HepG2 (cell line): ENCODE measurements at regions not wholly inside any gene's neighbourhood (a gene's known extent, or its start where the extent isn't known, plus 50 kb on each side); places are given as distances from the start of the nearest gene placed in this dataset.

Source experiments
- ATAC-seq: fragments of 200-7000 bp; cut with Tn5 transposase; 3 replicates; pipeline ENCODE4 v1.9.1; 2020; ENCODE audit warnings: mild to moderate bottlenecking, moderate library complexity
- BruUV-seq: library from RNA; stranded (reverse); fragments of 400-500 nt; replicated peaks from 2 replicates; lab custom pipeline; 2021; lab: Mats Ljungman, UMichigan
- CTCF ChIA-PET: fragments of 300-600 bp; formaldehyde crosslinking; extraction: SDS; loops from one replicate; lab custom pipeline; 2021; ENCODE audit warnings: low total read pairs, inconsistent platforms, low intra/inter-chr PET ratio; lab: Yijun Ruan, JAX
- POLR2A ChIA-PET: fragments of 350-600 bp; sonication (Branson Sonifier 250); formaldehyde crosslinking; loops from one replicate; lab custom pipeline; 2020; ENCODE audit warnings: antibody characterized with exemption, inconsistent platforms; lab: Yijun Ruan, JAX
- DNase-seq: peaks from one replicate; pipeline ENCODE4 v3.0.0-alpha.2; 2015; ENCODE audit warnings: low spot score
- FAIRE-seq: peaks from 3 replicates; lab custom pipeline; 2011; peaks lifted over from hg19 to GRCh38; lab: Jason Lieb, UNC
- H2AFZ ChIP-seq: one replicate; pipeline ENCODE4 v1.6.1; 2011; ENCODE audit warnings: low read length, inconsistent platforms
- H3K27ac ChIP-seq: fragments of 300-600 bp; 3 replicates; pipeline ENCODE4 v1.8.0; 2011; ENCODE audit warnings: mixed run types, mild to moderate bottlenecking, mixed read lengths, low read length, inconsistent platforms; ENCODE audit not compliant: insufficient read depth; ENCODE audit errors: extremely low read length
- H3K27me3 ChIP-seq, 2 experiments: fragments of 200-600 bp in 1 of 2; 2 replicates in 1 of 2; 3 replicates in 1 of 2; pipeline versions ENCODE4 v1.6.0 to v1.8.0; 2011; ENCODE audit warnings: low read length in 2 of 2, mild to moderate bottlenecking in 2 of 2, moderate library complexity in 2 of 2, inconsistent platforms in 1 of 2; ENCODE audit not compliant: insufficient read depth in 2 of 2, control insufficient read depth in 1 of 2
- H3K36me3 ChIP-seq, 2 experiments: fragments of 200-600 bp in 1 of 2; replicated peaks in 1 of 2; 2 replicates in 1 of 2; 3 replicates in 1 of 2; pipeline versions ENCODE4 v1.5.1 to v1.8.0; 2011; ENCODE audit warnings: low read length in 2 of 2, inconsistent platforms in 1 of 2; ENCODE audit not compliant: insufficient read depth in 2 of 2, control insufficient read depth in 1 of 2
- H3K4me1 ChIP-seq: 2 replicates; pipeline ENCODE4 v1.5.1; 2012; ENCODE audit warnings: low read length, inconsistent platforms; ENCODE audit not compliant: insufficient read depth
- H3K4me2 ChIP-seq: 2 replicates; pipeline ENCODE4 v1.6.0; 2011; ENCODE audit warnings: low read depth, low read length, inconsistent platforms
- H3K4me3 ChIP-seq, 3 experiments: fragments of 200-600 bp in 1 of 3; sonication (generic), shearing (Covaris generic) in 1 of 3; replicated peaks in 1 of 3; 2 replicates each; pipeline ENCODE4 v1.5.1; 2011 to 2016; ENCODE audit warnings: low read length in 3 of 3, inconsistent platforms in 2 of 3, low read depth in 2 of 3, mild to moderate bottlenecking in 2 of 3, control low read depth in 1 of 3, mixed read lengths in 1 of 3; ENCODE audit not compliant: insufficient read depth in 1 of 3
- H3K79me2 ChIP-seq: one replicate; pipeline ENCODE4 v1.6.1; 2011; ENCODE audit warnings: low read length, inconsistent platforms; ENCODE audit not compliant: insufficient read depth
- H3K9ac ChIP-seq: 2 replicates; pipeline ENCODE4 v1.6.0; 2011; ENCODE audit warnings: mild to moderate bottlenecking, low read depth, low read length, inconsistent platforms; ENCODE audit not compliant: insufficient read depth
- H3K9me3 ChIP-seq: 2 replicates; pipeline ENCODE4 v1.5.1; 2012; ENCODE audit warnings: mild to moderate bottlenecking, low read length
- H4K20me1 ChIP-seq: 2 replicates; pipeline ENCODE4 v1.6.0; 2011; ENCODE audit warnings: inconsistent platforms, mild to moderate bottlenecking, low read length, moderate library complexity; ENCODE audit not compliant: insufficient read depth
- CHCHD3 ChIP-seq: sonication (generic); formaldehyde crosslinking; IDR thresholded peaks from 2 replicates; pipeline ENCODE4 v1.8.0; 2022; ENCODE audit warnings: mild to moderate bottlenecking, missing genetic modification reagents, moderate library complexity
- KDM2A ChIP-seq: sonication (generic); formaldehyde crosslinking; IDR thresholded peaks from 2 replicates; pipeline ENCODE4 v1.4.0; 2020; ENCODE audit warnings: low read depth, missing genetic modification reagents, borderline replicate concordance
- MAFK ChIP-seq, 2 experiments: IDR thresholded peaks in 1 of 2; conservative IDR thresholded peaks in 1 of 2; 2 replicates each; pipeline ENCODE4 v1.6.1; 2011; ENCODE audit warnings: improper control_type of control experiment in 2 of 2, low read length in 2 of 2
- SMAD3 ChIP-seq: sonication (generic); formaldehyde crosslinking; IDR thresholded peaks from 2 replicates; pipeline ENCODE4 v1.4.0; 2020; ENCODE audit warnings: missing genetic modification reagents
- TEAD2 ChIP-seq: sonication (generic); formaldehyde crosslinking; IDR thresholded peaks from 2 replicates; pipeline ENCODE4 v1.9.0; 2021; ENCODE audit warnings: missing genetic modification reagents
- ZFP36 ChIP-seq: fragments of 150-350 bp; IDR thresholded peaks from 2 replicates; pipeline ENCODE4 v1.6.1; 2018; ENCODE audit warnings: borderline replicate concordance, low read length, low read depth; ENCODE audit not compliant: partially characterized antibody
- ZFX ChIP-seq: sonication (generic); formaldehyde crosslinking; IDR thresholded peaks from 2 replicates; pipeline ENCODE4 v1.4.0; 2020; ENCODE audit warnings: mild to moderate bottlenecking, low read depth, missing genetic modification reagents, moderate library complexity
- ZNF160 ChIP-seq: sonication (generic); formaldehyde crosslinking; IDR thresholded peaks from 2 replicates; pipeline ENCODE4 v1.8.0; 2022; ENCODE audit warnings: mild to moderate bottlenecking, inconsistent platforms, missing genetic modification reagents
- ZNF891 ChIP-seq: sonication (generic); formaldehyde crosslinking; IDR thresholded peaks from 2 replicates; pipeline ENCODE4 v1.5.0; 2020; ENCODE audit warnings: mild to moderate bottlenecking, missing genetic modification reagents
- ZSCAN12 ChIP-seq: sonication (generic); formaldehyde crosslinking; IDR thresholded peaks from 2 replicates; pipeline ENCODE4 v1.9.0; 2021; ENCODE audit warnings: mild to moderate bottlenecking, missing genetic modification reagents
- WGBS: methylation state at CpG from one replicate; pipeline ENCODE4 v1.1.6; 2017; ENCODE audit warnings: low lambda C conversion rate; 5-methylcytosine and 5-hydroxymethylcytosine counted together
- in situ Hi-C: cut with HindIII; loops from 2 replicates; pipeline ENCODE4 v1.10.0; 2017; ENCODE audit warnings: low pct_unique_long_range_greater_than_20kb; ENCODE audit not compliant: extremely low pct_ligation_motif_present
- intact Hi-C: fragments of 100-400 bp; cut with micrococcal nuclease; formaldehyde crosslinking; loops from one replicate; pipeline ENCODE4 v1.10.0; 2022; ENCODE audit not compliant: unreplicated experiment

GRCh38 chr6:96685702-96686101 is 122.8 kb downstream of the FHL5 start:
- intact Hi-C loops (no loop called here), in situ Hi-C loops (no loop called here)
- TF ChIP-seq ZSCAN12 (CRISPR knock-in tag) (no peak), CHCHD3 (no peak), ZNF160 (CRISPR knock-in tag) (no peak), TEAD2 (CRISPR knock-in tag) (no peak), ZNF891 (CRISPR knock-in tag) (no peak), ZFX (CRISPR knock-in tag) (no peak), KDM2A (CRISPR knock-in tag) (no peak)
- Histone ChIP-seq H3K4me1 (no peaks in the 10 kb centered on the region), H2AFZ (no peak overlapping the region), H3K79me2 (no peaks in the 10 kb centered on the region), H3K4me2 (no peak overlapping the region), H3K9ac (no peak overlapping the region), H3K4me3 (no peak overlapping the region), H3K36me3 (no peaks in the 10 kb centered on the region), H4K20me1 (no peaks in the 10 kb centered on the region), H3K9me3 (no peaks in the 10 kb centered on the region), H3K27ac (no peak overlapping the region), H3K27me3 (no peaks in the 10 kb centered on the region)
- DNase-seq: no peak
- 0% methylated on average over 1 of the region's 2 CpGs for WGBS
- BruUV-seq: no TSS peak
- ATAC-seq: no peak
- ChIA-PET POLR2A (no interaction called here), CTCF (no interaction called here)
- no peak for FAIRE-seq

DNA sequence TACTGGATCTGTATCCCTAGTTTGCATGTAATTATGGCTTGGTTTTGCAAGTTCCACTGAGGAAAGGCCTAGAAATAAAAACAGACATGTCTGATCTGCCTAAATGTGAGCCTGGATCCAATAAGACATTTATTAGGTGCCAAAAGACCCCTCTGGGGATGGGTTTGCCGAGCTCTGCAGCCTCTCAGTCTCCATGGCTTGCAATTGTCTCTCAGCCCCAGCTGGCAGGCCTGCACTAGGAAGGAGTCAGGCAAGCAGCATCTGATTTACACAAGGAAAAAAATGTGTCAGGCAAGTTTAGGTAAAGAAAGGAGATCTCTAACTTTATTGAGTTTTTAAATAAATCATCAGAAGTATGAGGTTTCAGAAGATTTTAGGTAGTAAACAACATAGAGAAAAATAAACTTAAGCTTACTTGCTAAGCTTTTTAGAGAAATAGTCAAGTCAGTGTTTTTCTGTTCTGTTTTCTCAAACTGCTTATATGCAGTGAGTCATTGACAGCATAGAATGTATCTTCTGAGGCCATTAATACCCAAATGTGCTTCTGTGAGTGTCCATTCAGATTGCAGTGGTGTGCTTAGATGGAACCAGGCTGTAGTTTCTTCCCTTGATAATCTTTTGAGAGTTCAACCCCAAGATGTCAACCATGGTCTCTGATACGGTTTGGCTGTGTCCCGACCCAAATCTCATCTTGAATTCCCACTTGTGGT is 121.0 kb downstream of the FHL5 start:
- no peak overlapping the region for H3K27ac ChIP-seq
- H3K27me3 ChIP-seq: no peaks in the 10 kb centered on the region
- no peak overlapping the region for H2AFZ ChIP-seq
- WGBS: 2% methylated on average over 3 of the region's 3 CpGs
- no peaks in the 10 kb centered on the region for H3K9me3 ChIP-seq
- no peak overlapping the region for H3K4me3 ChIP-seq
- H3K9ac ChIP-seq: no peak overlapping the region
- no peaks in the 10 kb centered on the region for H3K4me1 ChIP-seq
- FAIRE-seq (no peak), ATAC-seq (no peak), DNase-seq (no peak)
- intact Hi-C loops: no loop called here
- in situ Hi-C loops: no loop called here
- no peaks in the 10 kb centered on the region for H4K20me1 ChIP-seq
- TF ChIP-seq SMAD3 (CRISPR knock-in tag) (no peak), ZFP36 (no peak), MAFK (conservative IDR thresholded peaks at IDR 0.05 in 1 of 2, IDR thresholded peaks at IDR 0.05 in 1 of 2; ENCODE audit: low read length in 2 of 2) (peak in 1 of 2 experiments; percentile 21; a peak in 1 of 4 replicates)
- TF ChIP-seq, all 625 proteins: peak for 1
- ChIA-PET CTCF (no interaction called here), POLR2A (no interaction called here)
- no peaks in the 10 kb centered on the region for H3K36me3 ChIP-seq
- H3K79me2 ChIP-seq: no peaks in the 10 kb centered on the region
- BruUV-seq: no TSS peak
- no peak overlapping the region for H3K4me2 ChIP-seq
